Frontal cortex (tissue), 3 donors: ENCODE measurements at regions not wholly inside any gene's neighbourhood (a gene's known extent, or its start where the extent isn't known, plus 50 kb on each side); places are given as distances from the start of the nearest gene placed in this dataset.

ENCODE experiments used
- DNase-seq, 2 donors: peaks; one replicate each; pipeline ENCODE4 v3.0.0; 2012; ENCODE audit warnings: low spot score in 2 of 2
- FAIRE-seq: peaks from 2 replicates; lab custom pipeline; 2012; peaks lifted over from hg19 to GRCh38; lab: Jason Lieb, UNC
- donor health status: control.
- donor health status: control.
- donor health status: control.

GRCh38 chr16:86892509-86892908 lies 314.2 kb downstream of the FOXL1 start:
- FAIRE-seq (no peak), DNase-seq (no peak)

- DNase-seq = no peak
- no peak for FAIRE-seq
Measured at GRCh38 chr16:86893506-86893905, 315.2 kb downstream of the FOXL1 start.

- FAIRE-seq (no peak), DNase-seq (no peak)
Measured at GRCh38 chr16:86894029-86894567, 315.7 kb downstream of the FOXL1 start.

- no peak for FAIRE-seq
- no peak for DNase-seq
Measured at GRCh38 chr16:86894925-86895324, 316.6 kb downstream of the FOXL1 start.

GRCh38 chr16:86895606-86896005 lies 317.3 kb downstream of the FOXL1 start:
- DNase-seq (no peak), FAIRE-seq (no peak)

- FAIRE-seq (no peak), DNase-seq (no peak)
Measured at GRCh38 chr16:86896976-86897375, 318.6 kb downstream of the FOXL1 start.

GRCh38 chr16:86897486-86897885 lies 319.1 kb downstream of the FOXL1 start:
- DNase-seq = no peak
- no peak for FAIRE-seq

GRCh38 chr16:86898386-86898785 lies 320.0 kb downstream of the FOXL1 start:
- FAIRE-seq (no peak), DNase-seq (no peak)

GRCh38 chr16:86899151-86899550 lies 320.8 kb downstream of the FOXL1 start:
- DNase-seq (no peak), FAIRE-seq (no peak)

GRCh38 chr16:86899757-86900156 lies 321.4 kb downstream of the FOXL1 start:
- FAIRE-seq = no peak
- DNase-seq = no peak

GRCh38 chr16:86901483-86901882 lies 323.1 kb downstream of the FOXL1 start:
- no peak for FAIRE-seq
- DNase-seq = no peak

- no peak for DNase-seq
- no peak for FAIRE-seq
Measured at GRCh38 chr16:86902656-86903001, 324.3 kb downstream of the FOXL1 start.

- DNase-seq = no peak
- FAIRE-seq = no peak
Measured at GRCh38 chr16:86903068-86903467, 324.7 kb downstream of the FOXL1 start.

GRCh38 chr16:86905302-86905701 lies 327.0 kb downstream of the FOXL1 start:
- no peak for FAIRE-seq
- no peak for DNase-seq

GRCh38 chr16:86906623-86907022 lies 328.3 kb downstream of the FOXL1 start:
- DNase-seq (no peak), FAIRE-seq (no peak)

- no peak for DNase-seq
- FAIRE-seq = no peak
Measured at GRCh38 chr16:86909359-86910160, 331.2 kb downstream of the FOXL1 start.

- FAIRE-seq = no peak
- no peak for DNase-seq
Measured at GRCh38 chr16:86910161-86910769, 331.9 kb downstream of the FOXL1 start.

GRCh38 chr16:86911437-86911958 lies 333.1 kb downstream of the FOXL1 start:
- DNase-seq = no peak
- no peak for FAIRE-seq

- no peak for DNase-seq
- no peak for FAIRE-seq
Measured at GRCh38 chr16:86913886-86914285, 335.5 kb downstream of the FOXL1 start.

GRCh38 chr16:86914876-86915717 lies 336.7 kb downstream of the FOXL1 start:
- FAIRE-seq (no peak), DNase-seq (no peak)
